ENCODE measurements at regions not wholly inside any gene's neighbourhood (a gene's known extent, or its start where the extent isn't known, plus 50 kb on each side); places are given as distances from the start of the nearest gene placed in this dataset.

DNA sequence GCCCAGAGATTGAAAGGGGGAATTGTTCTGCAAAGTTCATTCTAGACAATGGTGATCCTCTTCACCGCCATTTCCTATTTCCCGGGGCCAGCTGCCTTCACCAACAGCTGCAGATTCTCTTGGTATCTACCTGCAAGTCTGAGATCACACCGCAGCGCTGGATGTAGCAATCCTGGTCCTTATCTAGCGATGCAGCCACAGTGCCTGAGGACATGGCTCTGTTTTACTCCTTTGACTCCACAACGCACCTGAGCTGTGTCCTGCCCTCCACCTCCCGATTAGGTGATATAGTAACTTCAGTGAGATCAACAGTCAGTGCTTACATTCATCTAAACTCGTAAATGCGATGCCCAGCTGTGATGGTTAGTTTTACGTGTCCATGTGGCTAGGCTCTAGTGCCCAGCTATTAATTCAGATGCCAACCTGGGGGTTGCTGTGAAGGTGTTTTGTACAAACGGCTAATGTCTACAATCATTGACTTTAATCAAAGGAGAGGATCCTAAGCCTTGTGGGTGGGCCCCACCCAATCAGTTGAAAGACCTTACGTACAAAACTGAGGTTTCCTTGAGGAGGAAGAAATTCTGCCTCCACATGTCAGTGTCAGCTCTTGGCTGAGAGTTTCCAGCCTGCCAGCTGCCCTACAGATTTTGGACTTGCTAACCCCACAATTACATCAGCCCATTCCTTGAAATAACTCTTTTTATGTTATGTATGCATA is 189.8 kb downstream of the SH3BP4 start:
- FAIRE-seq, result no peak

DNA sequence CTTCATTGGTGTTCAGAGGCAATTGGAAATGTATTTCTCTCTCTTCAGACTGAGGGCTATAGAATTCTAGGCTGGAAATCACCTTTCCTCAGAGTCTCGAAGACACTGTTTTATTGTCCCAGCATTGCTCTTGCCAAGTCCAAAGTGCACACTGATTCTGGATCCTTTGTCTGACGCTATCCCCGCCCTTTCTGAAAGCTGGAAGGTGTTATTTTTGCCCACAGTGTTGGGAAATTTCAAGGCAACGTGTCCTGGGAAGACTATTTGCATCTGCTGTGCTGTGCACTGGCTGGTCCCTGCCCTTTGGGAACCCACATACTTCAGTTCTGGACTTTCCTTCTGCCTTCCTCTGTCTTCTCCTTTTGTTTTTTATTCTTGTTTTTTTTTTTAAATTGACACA is 190.8 kb downstream of the SH3BP4 start:
- no peak for FAIRE-seq

DNA sequence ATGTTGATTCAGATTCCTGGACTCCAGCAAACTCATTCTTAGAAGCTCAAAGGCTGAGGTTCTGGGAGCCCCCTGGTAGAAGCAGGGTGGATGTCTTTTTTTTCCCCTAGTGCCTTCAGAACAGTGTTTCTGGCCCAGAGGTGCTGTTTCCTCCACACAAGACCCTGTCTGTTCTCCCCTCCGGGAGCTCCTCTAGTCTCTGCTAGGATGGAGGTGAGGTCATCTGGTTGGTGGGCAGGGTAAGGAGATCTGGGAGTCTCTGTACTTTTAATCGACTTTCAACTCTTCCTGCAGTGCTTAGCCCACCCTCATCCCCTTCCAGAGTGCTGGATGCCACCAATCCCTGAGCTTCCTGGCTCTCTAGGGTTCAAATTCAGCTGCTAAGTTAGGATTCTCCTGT is 192.0 kb downstream of the SH3BP4 start:
- FAIRE-seq, result no peak

DNA sequence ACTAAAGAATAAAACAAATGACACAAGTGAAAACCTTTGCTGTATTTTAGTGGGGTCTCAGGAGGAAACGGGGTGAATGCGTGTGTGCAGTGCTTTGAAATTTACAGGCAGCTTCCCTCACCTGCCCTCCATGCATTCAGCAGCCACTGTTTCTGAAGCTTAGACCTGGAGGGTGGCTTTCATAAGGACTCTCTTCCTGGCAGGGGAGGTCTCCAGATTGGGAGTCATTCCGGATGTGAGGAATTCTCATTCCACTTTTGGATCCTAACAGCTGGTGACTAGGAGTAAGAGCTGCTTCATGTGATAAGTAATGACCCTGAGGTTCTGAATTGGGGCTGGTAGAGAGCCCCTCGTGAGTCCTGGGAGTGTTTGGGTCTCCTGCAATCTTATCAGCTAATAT is 192.5 kb downstream of the SH3BP4 start:
- no peak for FAIRE-seq

DNA sequence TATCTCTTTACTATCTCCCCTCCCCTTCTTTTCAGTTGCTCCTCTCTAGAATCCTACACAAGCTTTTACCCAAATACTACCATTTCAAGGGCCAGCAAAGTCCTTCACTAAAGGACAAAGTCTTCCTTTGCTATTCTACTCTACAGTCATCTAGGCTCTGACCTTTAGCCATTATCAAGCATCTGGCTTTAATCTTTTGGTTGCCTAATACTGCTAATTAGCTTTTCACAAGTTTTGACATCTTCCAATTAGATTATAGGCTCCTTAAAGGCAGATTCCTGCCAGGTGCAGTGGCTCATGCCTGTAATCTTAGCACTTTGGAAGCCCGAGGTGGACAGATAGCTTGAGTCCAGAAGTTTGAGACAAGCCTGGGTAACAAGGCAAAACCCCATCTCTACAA is 194.4 kb downstream of the SH3BP4 start:
- FAIRE-seq, result no peak

DNA sequence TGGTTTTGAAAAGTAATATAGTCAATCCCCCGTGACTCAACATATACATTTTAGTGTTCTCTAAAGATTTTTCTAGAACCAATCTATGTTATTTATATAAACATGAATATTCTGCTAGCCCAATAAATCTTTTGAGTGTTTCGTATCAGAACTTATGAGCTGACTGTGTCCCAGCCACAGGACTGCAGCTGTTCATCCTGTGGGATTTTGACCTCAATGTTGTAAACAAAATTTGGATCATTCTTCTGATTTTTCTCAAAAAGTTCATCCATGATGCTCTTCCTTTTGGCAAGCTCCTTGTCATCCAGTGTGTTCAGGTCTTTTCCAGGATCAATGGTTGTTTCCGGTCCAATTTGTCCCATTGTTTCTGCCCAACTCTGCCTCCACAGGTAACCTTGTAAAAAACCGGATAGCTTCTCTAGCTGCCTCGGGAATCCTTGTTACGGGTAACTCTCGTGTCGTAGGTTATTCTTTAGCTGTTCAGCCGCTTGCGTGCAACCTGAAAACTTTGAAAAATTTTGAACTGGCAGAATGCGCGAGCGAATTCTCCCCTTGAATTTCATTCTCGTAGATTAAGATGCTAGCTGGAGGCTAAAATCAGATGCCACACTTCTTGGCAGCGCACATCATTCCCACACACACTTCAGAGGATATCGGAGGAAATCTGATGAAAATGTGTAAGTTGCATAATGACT is 195.2 kb downstream of the SH3BP4 start:
- no peak for FAIRE-seq

DNA sequence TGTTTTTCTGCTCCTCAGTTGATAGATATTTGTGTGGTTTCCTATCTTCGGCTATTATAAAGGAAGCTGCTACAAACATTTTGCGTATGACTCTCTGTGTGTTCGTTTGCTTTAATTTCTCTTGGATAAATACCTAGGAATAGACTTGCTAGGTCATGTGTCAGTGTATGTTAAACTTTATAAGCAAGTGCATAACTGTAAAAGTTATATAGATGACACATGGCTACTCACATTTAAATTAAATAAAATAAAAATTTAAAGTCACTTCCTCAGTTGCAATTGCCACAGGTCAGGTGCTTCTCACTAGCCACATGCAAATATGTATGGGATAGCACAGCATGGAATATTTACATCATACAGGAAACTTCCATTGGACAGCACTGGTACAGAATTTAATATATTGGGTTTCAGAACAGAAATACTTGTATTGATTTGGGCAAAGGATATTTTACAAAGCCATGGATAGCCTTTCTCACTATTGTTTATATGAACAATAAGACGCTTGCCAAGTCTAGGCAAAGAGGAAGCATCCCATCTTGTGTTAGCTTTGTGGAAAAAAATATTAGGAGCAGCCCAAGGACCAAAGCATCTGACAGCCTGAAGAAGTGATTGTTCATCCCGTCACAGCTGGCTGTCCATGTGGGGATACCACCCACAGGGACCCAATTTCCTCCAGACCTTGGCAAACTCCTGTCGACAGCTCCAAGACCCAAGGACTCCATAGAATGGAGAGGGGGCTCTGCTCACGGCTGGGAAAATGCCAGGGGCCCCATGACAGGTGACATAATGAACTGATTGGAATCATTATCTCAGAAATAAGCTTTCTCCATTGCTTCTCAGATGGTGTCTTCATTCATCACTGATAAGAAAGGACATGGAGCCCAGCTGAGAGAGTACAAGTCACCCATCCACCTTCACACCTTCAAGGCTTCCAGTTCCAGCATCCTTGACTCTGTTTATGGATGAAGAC is 196.7 kb downstream of the SH3BP4 start:
- FAIRE-seq, result no peak

DNA sequence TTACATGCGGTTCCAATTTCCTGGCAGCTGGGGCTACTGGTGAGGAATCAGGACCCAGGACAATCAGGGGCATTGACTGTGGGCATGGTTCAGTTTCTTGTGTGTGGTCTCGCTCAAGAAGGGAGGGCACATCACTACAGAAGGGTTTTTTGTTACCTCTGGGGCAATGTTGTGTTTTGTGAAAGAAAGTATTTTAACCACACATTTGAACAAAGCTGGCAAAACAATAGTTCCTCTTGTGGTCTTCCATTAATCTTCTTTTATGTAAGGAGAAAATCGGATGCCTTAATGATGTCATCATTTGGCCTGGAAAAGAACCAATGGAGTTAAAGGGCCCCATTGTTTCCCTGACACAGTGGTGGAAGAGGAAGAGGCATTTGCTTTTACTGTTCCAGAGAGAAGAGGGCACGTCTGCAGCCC is 197.4 kb downstream of the SH3BP4 start:
- no peak for FAIRE-seq

DNA sequence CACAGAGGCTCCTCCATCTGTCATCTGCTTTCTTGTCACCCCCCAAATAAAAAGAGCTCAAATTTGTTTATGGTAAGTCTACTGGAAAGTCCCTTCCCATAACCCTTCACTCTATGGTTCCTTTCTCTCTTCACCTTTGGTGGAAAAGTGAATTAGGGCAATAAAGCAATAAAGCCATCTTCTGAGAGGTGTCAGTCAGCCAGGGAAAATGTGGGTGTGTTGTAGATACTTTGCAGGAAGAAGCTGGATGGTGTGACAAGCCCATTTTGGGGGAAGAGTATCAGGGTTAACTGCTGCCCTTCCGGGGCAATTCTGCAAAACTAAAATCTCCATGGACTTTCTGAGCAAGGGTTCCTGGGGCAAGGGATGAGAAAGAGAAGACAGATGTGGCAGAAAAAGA is 197.9 kb downstream of the SH3BP4 start:
- no peak for FAIRE-seq

DNA sequence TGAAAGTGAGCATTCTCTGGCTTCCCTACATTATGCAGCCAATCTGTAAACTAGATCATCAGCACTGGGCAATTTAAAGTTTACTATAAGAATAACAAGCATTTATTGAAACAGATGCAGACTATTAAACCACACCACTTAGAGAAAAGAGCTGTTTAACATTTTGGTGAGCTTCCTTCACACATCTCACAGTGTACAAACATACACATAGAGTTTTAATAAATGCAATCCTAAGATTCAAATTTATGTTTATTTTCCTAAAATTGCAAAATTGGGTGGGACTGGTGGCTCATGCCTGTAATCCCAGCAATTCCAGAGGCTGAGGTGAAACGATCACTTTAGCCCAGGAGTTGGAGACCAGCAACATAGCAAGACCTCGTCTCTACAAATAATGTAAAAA is 199.3 kb downstream of the SH3BP4 start:
- no peak for FAIRE-seq

DNA sequence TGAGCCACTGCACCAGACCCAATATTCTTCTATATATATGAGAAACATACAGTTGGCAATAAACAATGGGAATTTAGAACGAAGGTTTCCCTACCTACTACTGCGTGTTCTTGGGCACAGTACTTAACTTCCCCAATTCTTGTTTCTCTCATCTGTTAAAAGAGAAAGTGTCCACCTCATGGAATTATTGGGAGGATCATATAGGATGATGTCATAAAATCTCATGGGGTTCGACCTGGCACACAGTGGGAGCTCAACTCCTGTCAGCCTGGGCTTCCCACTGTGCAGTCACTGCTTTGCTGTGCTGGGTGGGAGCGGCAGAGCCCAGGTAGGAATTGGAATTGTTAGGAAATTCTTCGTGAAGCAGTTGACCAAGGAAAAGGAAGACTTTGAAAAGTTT is 203.3 kb downstream of the SH3BP4 start:
- FAIRE-seq, result no peak

DNA sequence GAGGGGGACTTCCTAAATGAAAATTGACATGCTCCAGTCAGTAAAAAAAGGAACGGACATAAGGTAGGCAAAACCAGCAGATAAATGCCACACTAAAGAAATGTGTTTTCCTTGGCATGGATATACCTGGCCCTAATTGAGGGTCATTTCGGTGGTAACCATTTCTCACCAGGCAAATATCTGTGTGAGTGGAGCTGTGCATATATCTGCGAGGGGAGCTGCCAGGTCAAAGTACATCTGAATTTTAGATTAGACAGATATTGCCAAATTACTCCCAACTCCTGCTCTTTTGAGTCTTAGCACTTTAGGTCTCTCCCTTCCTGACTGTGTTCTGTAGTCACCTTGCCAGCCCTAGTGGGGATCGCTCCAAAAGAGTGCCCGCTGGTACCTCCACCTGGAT is 204.2 kb downstream of the SH3BP4 start:
- no peak for FAIRE-seq

DNA sequence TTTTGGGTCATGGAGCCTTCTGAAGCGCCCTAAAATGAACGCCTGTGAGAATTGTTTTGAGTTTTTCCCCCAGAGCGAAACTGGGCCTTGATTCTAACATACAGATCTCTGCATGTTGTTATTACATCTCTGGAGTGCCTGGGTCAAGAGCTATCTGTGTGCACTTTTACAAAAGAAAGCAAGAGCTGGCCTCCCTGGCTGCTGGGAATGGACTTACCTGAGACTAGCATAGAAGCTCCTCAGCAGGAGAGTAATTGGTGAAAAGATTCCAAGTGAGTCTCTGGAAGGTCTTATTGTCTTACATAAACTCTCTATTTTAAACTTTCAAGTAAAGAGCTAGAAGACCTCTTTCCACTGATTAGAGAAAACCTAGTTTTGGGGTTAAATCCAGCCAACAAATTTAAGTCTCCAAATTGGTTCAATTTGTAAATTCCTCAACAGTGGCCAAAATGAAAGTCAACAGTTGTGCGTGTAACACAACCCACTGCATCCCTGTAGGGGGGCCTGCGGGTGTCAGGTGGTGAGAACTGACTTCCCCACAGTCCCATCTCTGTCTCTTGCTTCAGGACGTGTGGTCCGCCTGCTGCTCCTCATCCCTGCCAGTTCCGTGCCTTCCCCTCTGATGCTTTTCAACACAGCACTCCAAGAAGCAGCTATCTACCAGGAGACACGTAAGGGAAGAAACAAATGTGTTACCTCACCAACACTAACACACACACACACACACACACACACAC is 206.1 kb downstream of the SH3BP4 start:
- no peak for FAIRE-seq

DNA sequence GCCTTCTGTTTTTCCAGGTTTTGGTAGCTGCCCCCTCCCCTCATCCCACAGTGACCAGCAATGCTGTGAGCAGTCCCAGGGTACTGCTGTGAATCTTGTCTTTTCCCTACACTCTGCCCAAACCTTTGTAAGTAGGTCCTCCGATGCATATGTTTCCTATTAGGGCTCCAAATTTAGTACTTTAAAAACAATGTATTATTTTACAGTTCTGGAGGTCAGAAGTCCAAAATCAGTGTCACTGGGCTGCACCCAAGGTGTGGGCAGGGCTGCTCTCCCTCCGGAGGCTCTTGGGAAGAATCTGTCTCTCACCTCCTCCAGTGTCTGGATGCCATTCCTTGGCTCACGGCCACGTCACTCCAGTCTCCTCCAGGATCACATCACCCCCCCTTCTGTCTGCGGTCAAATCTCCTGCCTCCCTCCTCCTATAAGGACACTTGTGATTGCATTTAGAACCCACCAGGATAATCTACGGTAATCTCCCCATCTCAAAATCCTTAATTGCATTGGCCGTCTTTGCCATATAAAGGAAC is 208.5 kb downstream of the SH3BP4 start:
- FAIRE-seq, result no peak

DNA sequence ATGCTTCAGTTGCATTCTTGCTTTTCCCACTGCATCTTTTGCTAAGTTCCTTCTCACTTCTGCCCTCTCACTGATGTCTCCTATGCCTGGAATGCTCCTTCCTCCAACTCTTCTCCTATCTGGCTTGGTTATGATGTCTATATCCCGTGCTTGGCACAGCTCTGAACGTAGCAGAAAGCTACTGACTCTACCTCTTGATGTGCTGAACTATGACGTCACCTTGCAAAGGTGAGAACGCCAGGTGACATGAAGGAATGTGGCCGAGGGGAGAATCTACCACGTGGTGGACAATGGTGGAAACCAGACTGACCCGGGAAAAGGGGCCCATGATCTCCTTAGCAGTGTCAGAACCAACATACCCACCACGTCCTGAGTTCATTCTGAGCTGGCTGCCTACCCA is 209.7 kb downstream of the SH3BP4 start:
- no peak for FAIRE-seq

DNA sequence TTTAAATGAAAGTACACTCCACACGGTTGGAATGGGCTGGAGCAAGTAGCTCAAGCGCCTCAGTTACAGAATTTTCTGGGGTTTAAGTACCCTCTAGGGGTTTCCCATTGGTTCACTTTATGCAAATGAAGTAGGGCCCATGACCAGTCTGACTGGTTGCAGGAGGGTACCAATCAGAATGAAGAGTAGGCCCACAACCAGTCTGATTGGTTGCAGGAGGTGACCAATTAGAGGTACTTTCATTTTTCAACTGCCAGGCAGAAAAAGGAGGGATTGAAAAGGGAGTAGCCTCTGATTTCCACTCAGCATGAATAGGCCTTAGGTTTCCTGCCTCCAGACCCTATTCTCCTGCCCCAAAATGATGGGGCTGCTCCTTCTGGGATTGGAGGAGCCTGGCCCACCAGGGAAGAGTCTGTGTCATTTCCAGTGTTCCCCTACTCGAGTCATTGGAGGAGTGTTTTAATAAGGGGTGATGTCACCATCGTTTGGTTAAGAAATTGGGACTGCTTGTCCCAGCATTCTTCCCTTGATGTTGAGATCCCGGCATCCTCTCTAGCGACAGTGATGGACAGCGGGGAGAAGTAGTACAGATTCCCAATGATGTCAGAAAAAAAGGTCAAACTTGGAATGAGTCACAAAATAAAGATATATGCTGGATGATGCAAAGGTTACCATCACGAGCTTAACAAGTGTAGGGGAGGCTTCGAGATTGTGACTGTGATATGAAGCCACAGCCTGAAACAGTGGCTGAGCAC is 210.4 kb downstream of the SH3BP4 start:
- no peak for FAIRE-seq

DNA sequence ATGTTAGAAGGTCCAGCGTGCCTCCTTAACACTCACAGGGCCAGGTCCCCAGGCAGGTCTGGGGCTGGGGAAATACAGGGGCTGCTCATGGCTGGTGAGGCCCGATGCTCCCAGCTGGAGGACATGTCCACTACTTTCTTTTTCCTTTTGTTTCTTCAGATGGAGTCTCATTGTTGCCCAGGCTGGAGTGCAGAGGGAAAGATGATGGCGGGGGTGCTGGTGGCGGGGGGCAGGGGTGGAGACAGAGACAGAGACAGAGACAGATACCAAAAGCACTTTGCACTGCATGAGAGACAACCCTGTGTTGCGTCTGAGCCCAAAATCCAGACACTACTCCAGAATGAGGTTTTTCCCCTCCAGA is 211.0 kb downstream of the SH3BP4 start:
- FAIRE-seq, result no peak

DNA sequence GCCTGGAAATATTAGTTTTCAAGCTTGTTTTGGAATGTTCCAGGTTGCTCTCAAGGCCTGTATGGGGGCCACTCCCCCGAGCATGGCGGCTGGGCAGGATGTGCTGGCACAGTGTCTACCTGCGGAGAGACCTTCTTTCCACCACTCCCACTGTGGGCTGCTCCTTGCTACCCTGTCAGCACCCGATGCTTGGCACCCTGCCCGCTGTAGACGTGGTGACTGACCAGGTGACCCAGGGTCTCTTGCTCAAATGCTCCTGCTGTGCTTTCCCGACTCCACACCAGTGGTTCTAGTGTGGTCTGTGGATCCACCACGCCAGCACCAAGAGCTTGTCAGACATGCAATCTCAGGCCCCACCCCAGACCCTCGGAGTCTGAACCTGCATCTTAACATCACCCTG is 213.3 kb downstream of the SH3BP4 start:
- FAIRE-seq, result no peak

DNA sequence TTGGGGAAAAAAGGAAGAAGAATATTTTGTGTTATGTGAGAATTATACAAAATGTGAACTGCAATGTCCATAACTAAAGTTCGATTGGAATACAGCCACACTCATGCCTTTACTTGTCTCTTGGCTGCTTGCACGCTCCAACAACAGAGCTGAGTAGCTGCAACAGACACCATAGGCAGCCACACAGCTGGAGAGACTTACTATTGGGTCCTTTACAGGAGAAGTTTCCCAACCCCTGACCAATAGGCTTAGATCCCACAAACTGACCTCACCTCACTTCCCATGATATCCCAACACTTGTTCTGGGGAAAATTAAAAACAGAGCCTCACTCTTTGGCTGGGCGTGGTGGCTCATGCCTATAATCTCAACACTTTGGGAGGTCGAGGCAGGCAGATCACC is 213.8 kb downstream of the SH3BP4 start:
- FAIRE-seq, result no peak

DNA sequence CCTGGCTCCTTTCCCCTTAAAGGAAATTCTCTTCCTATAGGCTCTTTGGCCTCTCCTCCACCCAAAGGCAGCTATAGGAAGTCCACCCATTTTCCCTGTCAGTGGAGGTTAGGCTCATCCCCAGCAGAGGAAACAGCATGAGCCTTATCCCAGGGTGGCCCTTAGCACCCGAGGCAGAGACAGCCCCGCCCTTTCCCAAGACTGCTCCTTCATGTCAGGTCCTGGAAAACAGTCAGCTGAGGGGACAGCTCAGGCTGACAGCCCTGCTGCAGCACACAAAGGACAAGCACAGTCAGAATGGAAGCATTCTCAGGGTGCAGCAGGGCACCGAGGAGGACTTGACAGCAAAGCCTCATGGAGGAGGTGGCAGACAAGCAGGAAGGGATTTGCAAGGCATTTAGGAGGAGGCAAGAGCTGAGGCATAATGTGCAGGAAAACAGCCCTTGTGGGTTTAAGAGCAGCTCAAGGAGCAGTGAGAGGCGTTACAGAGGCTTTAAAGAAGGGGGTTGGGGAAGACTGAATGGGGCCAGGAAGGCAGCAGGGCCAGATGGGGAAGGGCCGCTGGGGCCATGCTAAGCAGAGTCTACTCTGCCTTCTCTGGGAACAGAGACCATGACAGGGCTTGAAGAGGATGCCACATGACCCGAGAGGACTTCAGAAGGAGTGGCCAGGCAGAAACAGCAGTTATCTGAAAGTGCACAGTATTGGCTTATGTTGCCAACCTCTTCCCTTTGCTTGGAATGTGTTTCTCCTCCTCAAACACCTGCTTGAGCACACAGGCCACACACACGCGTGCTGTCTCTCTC is 216.6 kb downstream of the SH3BP4 start:
- no peak for FAIRE-seq

DNA sequence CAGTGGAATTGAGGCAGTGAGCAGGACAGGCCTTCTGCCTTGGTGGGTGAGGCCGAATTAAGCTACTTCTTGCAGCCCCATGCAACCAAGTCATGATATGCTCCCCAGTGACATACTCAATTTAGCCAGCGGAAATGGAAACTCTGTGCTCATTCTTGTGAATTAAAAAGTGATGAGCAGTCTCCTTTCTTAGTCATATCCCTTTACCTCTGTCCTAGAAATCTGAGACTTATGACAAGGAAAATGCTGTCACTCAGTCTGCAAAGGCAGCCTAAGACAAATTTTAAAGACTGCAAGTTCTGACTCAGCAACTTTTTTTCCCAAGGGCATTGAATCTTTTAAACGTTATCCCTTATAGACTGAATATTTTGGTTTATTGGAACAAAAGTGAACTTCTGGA is 218.2 kb downstream of the SH3BP4 start:
- FAIRE-seq, result no peak
